WTC11 (cell line): ENCODE measurements at regions not wholly inside any gene's neighbourhood (a gene's known extent, or its start where the extent isn't known, plus 50 kb on each side); places are given as distances from the start of the nearest gene placed in this dataset.

Experiments
- ATAC-seq: fragments of 200-7000 bp; cut with Tn5 transposase; 2 replicates; pipeline ENCODE4 v1.10.0; 2021; ENCODE audit warnings: mild to moderate bottlenecking, moderate library complexity
- CTCF ChIA-PET: fragments of 300-600 bp; sonication (Branson Sonifier 250); formaldehyde crosslinking; loops from one replicate; lab custom pipeline; 2021; ENCODE audit warnings: antibody characterized with exemption; lab: Charles Lee
- POLR2A ChIA-PET: fragments of 350-600 bp; sonication (Branson Sonifier 250); formaldehyde crosslinking; loops from one replicate; lab custom pipeline; 2021; ENCODE audit warnings: antibody characterized with exemption; lab: Charles Lee
- DNase-seq: peaks from one replicate; pipeline ENCODE4 v3.0.0; 2021; ENCODE audit warnings: low spot score
- H3K27ac Mint-ChIP-seq: 2 replicates; pipeline ENCODE4 v1.8.0; 2021; ENCODE audit warnings: mixed read lengths
- H3K27me3 Mint-ChIP-seq: 2 replicates; pipeline ENCODE4 v1.8.0; 2021; ENCODE audit warnings: low read depth, mild to moderate bottlenecking, moderate library complexity, mixed read lengths
- H3K36me3 Mint-ChIP-seq: 2 replicates; pipeline ENCODE4 v1.8.0; 2021; ENCODE audit warnings: mixed read lengths
- H3K4me1 Mint-ChIP-seq: 2 replicates; pipeline ENCODE4 v1.8.0; 2022; ENCODE audit warnings: mixed read lengths
- H3K4me3 Mint-ChIP-seq: 2 replicates; pipeline ENCODE4 v1.8.0; 2021; ENCODE audit warnings: mild to moderate bottlenecking, moderate library complexity, mixed read lengths
- H3K9me3 Mint-ChIP-seq: 2 replicates; pipeline ENCODE4 v1.8.0; 2021; ENCODE audit warnings: mixed read lengths
- CREB1 ChIP-seq: sonication (generic); formaldehyde crosslinking; IDR thresholded peaks from 2 replicates; pipeline ENCODE4 v1.8.0; 2023; ENCODE audit warnings: mild to moderate bottlenecking, missing genetic modification reagents
- ETV6 ChIP-seq: sonication (generic); formaldehyde crosslinking; IDR thresholded peaks from 2 replicates; pipeline ENCODE4 v1.8.1; 2022; ENCODE audit warnings: mild to moderate bottlenecking, missing genetic modification reagents
- FOXJ3 ChIP-seq: sonication (generic); formaldehyde crosslinking; IDR thresholded peaks from 2 replicates; pipeline ENCODE4 v1.9.0; 2021; ENCODE audit warnings: missing genetic modification reagents, mild to moderate bottlenecking, borderline replicate concordance
- NR2C2 ChIP-seq: sonication (generic); formaldehyde crosslinking; IDR thresholded peaks from 2 replicates; pipeline ENCODE4 v1.8.0; 2022; ENCODE audit warnings: mild to moderate bottlenecking, missing genetic modification reagents
- RELA ChIP-seq: sonication (generic); formaldehyde crosslinking; IDR thresholded peaks from 2 replicates; pipeline ENCODE4 v1.8.1; 2022; ENCODE audit warnings: missing genetic modification reagents, mild to moderate bottlenecking, borderline replicate concordance
- RORB ChIP-seq: fragments of 250-450 bp; sonication (Bioruptor Pico); IDR thresholded peaks from 2 replicates; pipeline ENCODE4 v1.9.0; 2021; ENCODE audit warnings: mild to moderate bottlenecking
- TF ChIP-seq, protein P1 (sequence below): sonication (generic); formaldehyde crosslinking; IDR thresholded peaks from 2 replicates; pipeline ENCODE4 v1.8.1; 2022; ENCODE audit warnings: mild to moderate bottlenecking, missing genetic modification reagents, moderate library complexity, borderline replicate concordance
- TF ChIP-seq, protein P2 (sequence below): fragments of 250-450 bp; sonication (Bioruptor Pico); IDR thresholded peaks from 2 replicates; pipeline ENCODE4 v1.8.0; 2021; ENCODE audit warnings: mild to moderate bottlenecking
- TF ChIP-seq, protein P3 (sequence below): sonication (generic); formaldehyde crosslinking; IDR thresholded peaks from 2 replicates; pipeline ENCODE4 v1.8.1; 2023; ENCODE audit warnings: mild to moderate bottlenecking, missing genetic modification reagents
- TF ChIP-seq, protein P4 (sequence below): sonication (generic); formaldehyde crosslinking; IDR thresholded peaks from 2 replicates; pipeline ENCODE4 v1.8.1; 2023; ENCODE audit warnings: mild to moderate bottlenecking, missing genetic modification reagents, moderate library complexity
- TF ChIP-seq, protein P5 (sequence below): sonication (generic); formaldehyde crosslinking; IDR thresholded peaks from 2 replicates; pipeline ENCODE4 v1.8.0; 2023; ENCODE audit warnings: missing genetic modification reagents
- TF ChIP-seq, protein P6 (sequence below): fragments of 250-450 bp; sonication (Bioruptor Pico); IDR thresholded peaks from 2 replicates; pipeline ENCODE4 v1.9.0; 2021; ENCODE audit warnings: mild to moderate bottlenecking
- TF ChIP-seq, protein P7 (sequence below): sonication (generic); formaldehyde crosslinking; IDR thresholded peaks from 2 replicates; pipeline ENCODE4 v1.8.0; 2022; ENCODE audit warnings: missing genetic modification reagents

DNA sequence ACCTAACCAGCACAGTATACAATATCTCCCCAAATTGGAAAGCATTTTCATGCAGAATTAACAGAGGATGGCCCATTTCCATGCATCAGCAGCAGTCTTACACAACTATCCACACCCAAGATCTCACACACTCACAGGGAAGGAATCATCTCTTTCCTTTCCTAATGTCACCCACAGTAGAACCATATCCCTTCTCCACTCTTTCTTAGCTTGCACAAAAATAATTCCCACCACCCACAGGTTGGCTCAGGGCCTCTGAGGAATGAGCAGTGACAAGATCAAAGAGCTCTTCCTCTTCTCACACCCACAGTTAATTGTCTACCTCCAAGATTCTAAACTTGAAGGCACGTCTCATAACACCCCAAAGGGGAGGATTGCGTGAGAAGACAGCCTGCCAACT is 217.7 kb upstream of the VEGFC start (continued):
- TF ChIP-seq, protein P1, sequence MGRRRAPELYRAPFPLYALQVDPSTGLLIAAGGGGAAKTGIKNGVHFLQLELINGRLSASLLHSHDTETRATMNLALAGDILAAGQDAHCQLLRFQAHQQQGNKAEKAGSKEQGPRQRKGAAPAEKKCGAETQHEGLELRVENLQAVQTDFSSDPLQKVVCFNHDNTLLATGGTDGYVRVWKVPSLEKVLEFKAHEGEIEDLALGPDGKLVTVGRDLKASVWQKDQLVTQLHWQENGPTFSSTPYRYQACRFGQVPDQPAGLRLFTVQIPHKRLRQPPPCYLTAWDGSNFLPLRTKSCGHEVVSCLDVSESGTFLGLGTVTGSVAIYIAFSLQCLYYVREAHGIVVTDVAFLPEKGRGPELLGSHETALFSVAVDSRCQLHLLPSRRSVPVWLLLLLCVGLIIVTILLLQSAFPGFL (CRISPR knock-in tag): no peak
- TF ChIP-seq, protein P2, sequence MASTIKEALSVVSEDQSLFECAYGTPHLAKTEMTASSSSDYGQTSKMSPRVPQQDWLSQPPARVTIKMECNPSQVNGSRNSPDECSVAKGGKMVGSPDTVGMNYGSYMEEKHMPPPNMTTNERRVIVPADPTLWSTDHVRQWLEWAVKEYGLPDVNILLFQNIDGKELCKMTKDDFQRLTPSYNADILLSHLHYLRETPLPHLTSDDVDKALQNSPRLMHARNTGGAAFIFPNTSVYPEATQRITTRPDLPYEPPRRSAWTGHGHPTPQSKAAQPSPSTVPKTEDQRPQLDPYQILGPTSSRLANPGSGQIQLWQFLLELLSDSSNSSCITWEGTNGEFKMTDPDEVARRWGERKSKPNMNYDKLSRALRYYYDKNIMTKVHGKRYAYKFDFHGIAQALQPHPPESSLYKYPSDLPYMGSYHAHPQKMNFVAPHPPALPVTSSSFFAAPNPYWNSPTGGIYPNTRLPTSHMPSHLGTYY (CRISPR knock-in tag): no peak
- TF ChIP-seq, protein P3, sequence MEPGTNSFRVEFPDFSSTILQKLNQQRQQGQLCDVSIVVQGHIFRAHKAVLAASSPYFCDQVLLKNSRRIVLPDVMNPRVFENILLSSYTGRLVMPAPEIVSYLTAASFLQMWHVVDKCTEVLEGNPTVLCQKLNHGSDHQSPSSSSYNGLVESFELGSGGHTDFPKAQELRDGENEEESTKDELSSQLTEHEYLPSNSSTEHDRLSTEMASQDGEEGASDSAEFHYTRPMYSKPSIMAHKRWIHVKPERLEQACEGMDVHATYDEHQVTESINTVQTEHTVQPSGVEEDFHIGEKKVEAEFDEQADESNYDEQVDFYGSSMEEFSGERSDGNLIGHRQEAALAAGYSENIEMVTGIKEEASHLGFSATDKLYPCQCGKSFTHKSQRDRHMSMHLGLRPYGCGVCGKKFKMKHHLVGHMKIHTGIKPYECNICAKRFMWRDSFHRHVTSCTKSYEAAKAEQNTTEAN (CRISPR knock-in tag): no peak
- TF ChIP-seq RELA (CRISPR knock-in tag): no peak

DNA sequence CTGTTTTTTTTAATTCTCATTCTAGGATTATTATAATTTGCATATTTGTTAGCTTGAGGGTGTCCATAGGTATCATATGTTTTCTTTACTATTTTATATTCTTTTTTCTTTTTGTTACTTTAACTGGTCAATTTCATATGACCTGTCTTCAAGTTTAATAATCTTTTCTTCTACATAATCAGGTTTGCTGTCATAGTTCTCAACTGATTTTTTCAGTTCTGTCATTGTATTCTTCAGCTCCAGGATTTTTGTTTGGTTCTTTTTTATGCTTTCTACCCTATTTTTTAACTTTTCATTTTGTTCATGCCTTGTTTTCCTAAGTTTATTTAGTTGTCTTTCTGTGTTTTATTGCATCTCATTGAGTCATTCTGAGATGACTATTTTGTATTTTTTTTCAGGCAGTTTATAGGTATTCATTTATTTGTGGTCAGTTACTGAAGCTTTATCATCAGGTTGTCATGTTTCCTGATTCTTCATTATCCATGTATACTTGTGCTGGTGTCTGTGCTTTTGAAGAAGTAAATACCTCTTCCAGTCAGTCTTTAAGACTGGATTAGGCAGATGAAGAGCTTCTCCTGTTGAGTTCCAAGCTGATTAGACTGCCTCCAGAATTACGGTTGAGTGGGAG is 220.3 kb upstream of the VEGFC start:
- H3K4me3 Mint-ChIP-seq: no peak overlapping the region
- H3K4me1 Mint-ChIP-seq: no peaks in the 10 kb centered on the region
- H3K27me3 Mint-ChIP-seq: no peaks in the 10 kb centered on the region
- ATAC-seq: no peak
- H3K9me3 Mint-ChIP-seq: peaks cover 12% of the 10 kb centered on the region
- no peaks in the 10 kb centered on the region for H3K36me3 Mint-ChIP-seq
- H3K27ac Mint-ChIP-seq: no peak overlapping the region
- POLR2A ChIA-PET: no interaction called here
- TF ChIP-seq, protein P4, sequence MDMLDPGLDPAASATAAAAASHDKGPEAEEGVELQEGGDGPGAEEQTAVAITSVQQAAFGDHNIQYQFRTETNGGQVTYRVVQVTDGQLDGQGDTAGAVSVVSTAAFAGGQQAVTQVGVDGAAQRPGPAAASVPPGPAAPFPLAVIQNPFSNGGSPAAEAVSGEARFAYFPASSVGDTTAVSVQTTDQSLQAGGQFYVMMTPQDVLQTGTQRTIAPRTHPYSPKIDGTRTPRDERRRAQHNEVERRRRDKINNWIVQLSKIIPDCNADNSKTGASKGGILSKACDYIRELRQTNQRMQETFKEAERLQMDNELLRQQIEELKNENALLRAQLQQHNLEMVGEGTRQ (CRISPR knock-in tag): no peak
- no peak for TF ChIP-seq ETV6
- no peak for TF ChIP-seq NR2C2
- TF ChIP-seq, protein P5, sequence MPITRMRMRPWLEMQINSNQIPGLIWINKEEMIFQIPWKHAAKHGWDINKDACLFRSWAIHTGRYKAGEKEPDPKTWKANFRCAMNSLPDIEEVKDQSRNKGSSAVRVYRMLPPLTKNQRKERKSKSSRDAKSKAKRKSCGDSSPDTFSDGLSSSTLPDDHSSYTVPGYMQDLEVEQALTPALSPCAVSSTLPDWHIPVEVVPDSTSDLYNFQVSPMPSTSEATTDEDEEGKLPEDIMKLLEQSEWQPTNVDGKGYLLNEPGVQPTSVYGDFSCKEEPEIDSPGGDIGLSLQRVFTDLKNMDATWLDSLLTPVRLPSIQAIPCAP (CRISPR knock-in tag): no peak
- no peak for TF ChIP-seq CREB1 (CRISPR knock-in tag)
- no peak for TF ChIP-seq RELA (CRISPR knock-in tag)
- TF ChIP-seq, protein P1 (CRISPR knock-in tag): no peak
- TF ChIP-seq FOXJ3 (CRISPR knock-in tag): no peak
- TF ChIP-seq, protein P6, sequence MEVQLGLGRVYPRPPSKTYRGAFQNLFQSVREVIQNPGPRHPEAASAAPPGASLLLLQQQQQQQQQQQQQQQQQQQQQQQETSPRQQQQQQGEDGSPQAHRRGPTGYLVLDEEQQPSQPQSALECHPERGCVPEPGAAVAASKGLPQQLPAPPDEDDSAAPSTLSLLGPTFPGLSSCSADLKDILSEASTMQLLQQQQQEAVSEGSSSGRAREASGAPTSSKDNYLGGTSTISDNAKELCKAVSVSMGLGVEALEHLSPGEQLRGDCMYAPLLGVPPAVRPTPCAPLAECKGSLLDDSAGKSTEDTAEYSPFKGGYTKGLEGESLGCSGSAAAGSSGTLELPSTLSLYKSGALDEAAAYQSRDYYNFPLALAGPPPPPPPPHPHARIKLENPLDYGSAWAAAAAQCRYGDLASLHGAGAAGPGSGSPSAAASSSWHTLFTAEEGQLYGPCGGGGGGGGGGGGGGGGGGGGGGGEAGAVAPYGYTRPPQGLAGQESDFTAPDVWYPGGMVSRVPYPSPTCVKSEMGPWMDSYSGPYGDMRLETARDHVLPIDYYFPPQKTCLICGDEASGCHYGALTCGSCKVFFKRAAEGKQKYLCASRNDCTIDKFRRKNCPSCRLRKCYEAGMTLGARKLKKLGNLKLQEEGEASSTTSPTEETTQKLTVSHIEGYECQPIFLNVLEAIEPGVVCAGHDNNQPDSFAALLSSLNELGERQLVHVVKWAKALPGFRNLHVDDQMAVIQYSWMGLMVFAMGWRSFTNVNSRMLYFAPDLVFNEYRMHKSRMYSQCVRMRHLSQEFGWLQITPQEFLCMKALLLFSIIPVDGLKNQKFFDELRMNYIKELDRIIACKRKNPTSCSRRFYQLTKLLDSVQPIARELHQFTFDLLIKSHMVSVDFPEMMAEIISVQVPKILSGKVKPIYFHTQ: no peak
- TF ChIP-seq, protein P7, sequence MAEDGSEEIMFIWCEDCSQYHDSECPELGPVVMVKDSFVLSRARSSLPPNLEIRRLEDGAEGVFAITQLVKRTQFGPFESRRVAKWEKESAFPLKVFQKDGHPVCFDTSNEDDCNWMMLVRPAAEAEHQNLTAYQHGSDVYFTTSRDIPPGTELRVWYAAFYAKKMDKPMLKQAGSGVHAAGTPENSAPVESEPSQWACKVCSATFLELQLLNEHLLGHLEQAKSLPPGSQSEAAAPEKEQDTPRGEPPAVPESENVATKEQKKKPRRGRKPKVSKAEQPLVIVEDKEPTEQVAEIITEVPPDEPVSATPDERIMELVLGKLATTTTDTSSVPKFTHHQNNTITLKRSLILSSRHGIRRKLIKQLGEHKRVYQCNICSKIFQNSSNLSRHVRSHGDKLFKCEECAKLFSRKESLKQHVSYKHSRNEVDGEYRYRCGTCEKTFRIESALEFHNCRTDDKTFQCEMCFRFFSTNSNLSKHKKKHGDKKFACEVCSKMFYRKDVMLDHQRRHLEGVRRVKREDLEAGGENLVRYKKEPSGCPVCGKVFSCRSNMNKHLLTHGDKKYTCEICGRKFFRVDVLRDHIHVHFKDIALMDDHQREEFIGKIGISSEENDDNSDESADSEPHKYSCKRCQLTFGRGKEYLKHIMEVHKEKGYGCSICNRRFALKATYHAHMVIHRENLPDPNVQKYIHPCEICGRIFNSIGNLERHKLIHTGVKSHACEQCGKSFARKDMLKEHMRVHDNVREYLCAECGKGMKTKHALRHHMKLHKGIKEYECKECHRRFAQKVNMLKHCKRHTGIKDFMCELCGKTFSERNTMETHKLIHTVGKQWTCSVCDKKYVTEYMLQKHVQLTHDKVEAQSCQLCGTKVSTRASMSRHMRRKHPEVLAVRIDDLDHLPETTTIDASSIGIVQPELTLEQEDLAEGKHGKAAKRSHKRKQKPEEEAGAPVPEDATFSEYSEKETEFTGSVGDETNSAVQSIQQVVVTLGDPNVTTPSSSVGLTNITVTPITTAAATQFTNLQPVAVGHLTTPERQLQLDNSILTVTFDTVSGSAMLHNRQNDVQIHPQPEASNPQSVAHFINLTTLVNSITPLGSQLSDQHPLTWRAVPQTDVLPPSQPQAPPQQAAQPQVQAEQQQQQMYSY (CRISPR knock-in tag): no peak
- no peak for TF ChIP-seq RORB (CRISPR knock-in tag)
- TF ChIP-seq, all 79 proteins: peak for 0
- no peak for DNase-seq
- CTCF ChIA-PET: interaction anchor here (1.2 to 2.2 kb wide), 3 partner anchors 20 to 49 kb away, joined by 3 to 10 read pairs (median 8); no protein-coding TSS in a partner anchor
